GM12878 (cell line): ENCODE measurements at regions not wholly inside any gene's neighbourhood (a gene's known extent, or its start where the extent isn't known, plus 50 kb on each side); places are given as distances from the start of the nearest gene placed in this dataset.

Source experiments
- ATAC-seq: fragments of 200-7000 bp; cut with Tn5 transposase; 3 replicates; pipeline ENCODE4 v1.9.1; 2020; ENCODE audit warnings: mild to moderate bottlenecking, moderate library complexity
- BruUV-seq: library from RNA; stranded (reverse); fragments of 400-500 nt; replicated peaks from 2 replicates; lab custom pipeline; 2021; lab: Mats Ljungman, UMichigan
- CTCF ChIA-PET: fragments of 300-600 bp; sonication (Branson Sonifier 250); formaldehyde crosslinking; extraction: SDS; loops from one replicate; lab custom pipeline; 2021; ENCODE audit warnings: inconsistent platforms; lab: Yijun Ruan, JAX
- POLR2A ChIA-PET: fragments of 350-600 bp; formaldehyde crosslinking; extraction: SDS; loops from one replicate; lab custom pipeline; 2021; ENCODE audit warnings: inconsistent platforms; lab: Charles Lee
- RAD21 ChIA-PET: fragments of 300-600 bp; sonication (Branson Sonifier 250); formaldehyde crosslinking; loops from one replicate; lab custom pipeline; 2023; ENCODE audit warnings: antibody characterized with exemption; ENCODE audit not compliant: unreplicated experiment; lab: Charles Lee
- SMC1A ChIA-PET: fragments of 300-600 bp; sonication (Branson Sonifier 250); formaldehyde crosslinking; loops from one replicate; lab custom pipeline; 2023; ENCODE audit not compliant: unreplicated experiment, uncharacterized antibody; lab: Charles Lee
- DNase-seq: peaks from one replicate; pipeline ENCODE4 v3.0.0-alpha.2; 2011; ENCODE audit warnings: low read depth, low spot score
- FAIRE-seq: peaks from 3 replicates; lab custom pipeline; 2011; peaks lifted over from hg19 to GRCh38; lab: Jason Lieb, UNC
- H2AFZ ChIP-seq: 2 replicates; pipeline ENCODE4 v1.6.0; 2011; ENCODE audit warnings: low read depth, low read length, control low read depth; ENCODE audit not compliant: control insufficient read depth
- H3K27ac ChIP-seq: 2 replicates; pipeline ENCODE4 v1.5.1; 2011; ENCODE audit warnings: control low read depth; ENCODE audit not compliant: control insufficient read depth, insufficient read depth
- H3K27me3 ChIP-seq, 2 experiments: replicated peaks in 1 of 2; 2 replicates each; pipeline versions ENCODE4 v1.6.0 to v1.6.1; 2011; ENCODE audit warnings: low read length in 1 of 2; ENCODE audit not compliant: control insufficient read depth in 2 of 2, insufficient read depth in 2 of 2
- H3K36me3 ChIP-seq, 2 experiments: 2 replicates each; pipeline ENCODE4 v1.5.1; 2011; ENCODE audit warnings: low read length in 1 of 2; ENCODE audit not compliant: control insufficient read depth in 2 of 2, insufficient read depth in 2 of 2
- H3K4me1 ChIP-seq: 2 replicates; pipeline ENCODE4 v1.6.1; 2011; ENCODE audit warnings: mild to moderate bottlenecking, low read length, moderate library complexity, mixed read lengths; ENCODE audit not compliant: control insufficient read depth, insufficient read depth
- H3K4me2 ChIP-seq: 2 replicates; pipeline ENCODE4 v1.6.0; 2011; ENCODE audit warnings: control low read depth; ENCODE audit not compliant: control insufficient read depth, insufficient read depth
- H3K4me3 ChIP-seq: fragments of 200-600 bp; sonication (generic); 2 replicates; pipeline ENCODE4 v1.5.1; 2016
- H3K79me2 ChIP-seq: 2 replicates; pipeline ENCODE4 v1.6.0; 2011; ENCODE audit warnings: low read length; ENCODE audit not compliant: control insufficient read depth, insufficient read depth
- H3K9ac ChIP-seq: 2 replicates; pipeline ENCODE4 v1.8.0; 2011; ENCODE audit warnings: low read length, control low read depth, mixed read lengths; ENCODE audit not compliant: control insufficient read depth, insufficient read depth
- H3K9me3 ChIP-seq: replicated peaks from 3 replicates; pipeline ENCODE4 v1.5.1; 2011; ENCODE audit warnings: mild to moderate bottlenecking, low read length; ENCODE audit not compliant: control insufficient read depth, insufficient read depth
- H4K20me1 ChIP-seq: 2 replicates; pipeline ENCODE4 v1.6.0; 2011; ENCODE audit not compliant: control insufficient read depth, insufficient read depth
- CBX3 ChIP-seq: fragments of 200-600 bp; sonication (generic); IDR thresholded peaks from 2 replicates; pipeline ENCODE4 v1.6.1; 2016; ENCODE audit warnings: low read depth, borderline replicate concordance
- EZH2 ChIP-seq: IDR thresholded peaks from 2 replicates; pipeline ENCODE4 v1.6.1; 2012; ENCODE audit warnings: low read depth, mild to moderate bottlenecking, control low read depth, inconsistent platforms, low read length, borderline replicate concordance; ENCODE audit not compliant: control insufficient read depth
- HDAC6 ChIP-seq: fragments of 200-600 bp; sonication (generic); IDR thresholded peaks from one replicate; pipeline ENCODE4 v1.8.0; 2017; ENCODE audit warnings: antibody characterized with exemption; ENCODE audit not compliant: unreplicated experiment
- NBN ChIP-seq: fragments of 450-650 bp; IDR thresholded peaks from 2 replicates; pipeline ENCODE4 v1.6.1; 2016
- POLR2AphosphoS5 ChIP-seq: IDR thresholded peaks from 2 replicates; pipeline ENCODE4 v1.6.1; 2011; ENCODE audit warnings: mild to moderate bottlenecking, low read length, inconsistent platforms
- RAD21 ChIP-seq: IDR thresholded peaks from 2 replicates; pipeline ENCODE4 v1.6.1; 2011; ENCODE audit warnings: mild to moderate bottlenecking, low read depth, low read length, moderate library complexity; ENCODE audit not compliant: insufficient read depth
- SMAD5 ChIP-seq: IDR thresholded peaks from 2 replicates; pipeline ENCODE4 v1.6.1; 2016; ENCODE audit warnings: antibody characterized with exemption, low read depth
- WRNIP1 ChIP-seq: IDR thresholded peaks from 2 replicates; pipeline ENCODE4 v1.6.1; 2011; ENCODE audit warnings: low read depth, low read length, improper control_type of control experiment, borderline replicate concordance
- WGBS: methylation state at CpG from one replicate; pipeline ENCODE4 v1.1.6; 2016; ENCODE audit warnings: low lambda C conversion rate; ENCODE audit not compliant: insufficient replicate concordance, insufficient coverage; ENCODE audit errors: missing lambda C conversion rate; 5-methylcytosine and 5-hydroxymethylcytosine counted together
- in situ Hi-C: fragments of 300-500 bp; cut with MboI; formaldehyde crosslinking; loops from 9 replicates; pipeline ENCODE4 v1.14.3; 2018; ENCODE audit warnings: mixed read lengths
- intact Hi-C: fragments of 100-400 bp; cut with micrococcal nuclease; formaldehyde crosslinking; loops from one replicate; pipeline ENCODE4 v1.14.2; 2022; ENCODE audit not compliant: unreplicated experiment
- TF ChIP-seq, protein P1 (sequence below): IDR thresholded peaks from 2 replicates; pipeline ENCODE4 v1.6.1; 2011; ENCODE audit warnings: borderline replicate concordance, low read depth, mild to moderate bottlenecking, moderate library complexity, mixed read lengths, low read length; ENCODE audit not compliant: insufficient read depth; ENCODE audit errors: extremely low read length
- TF ChIP-seq, protein P2 (sequence below): fragments of 450-650 bp; IDR thresholded peaks from 2 replicates; pipeline ENCODE4 v1.6.1; 2017; ENCODE audit warnings: mild to moderate bottlenecking, low read depth, inconsistent platforms; ENCODE audit not compliant: poor library complexity, severe bottlenecking
- TF ChIP-seq, protein P3 (sequence below): IDR thresholded peaks from 2 replicates; pipeline ENCODE4 v1.6.1; 2012; ENCODE audit warnings: low read depth, low read length, improper control_type of control experiment
- TF ChIP-seq, protein P4 (sequence below): fragments of 450-650 bp; formaldehyde crosslinking; IDR thresholded peaks from 2 replicates; pipeline ENCODE4 v1.4.0; 2022; ENCODE audit warnings: mild to moderate bottlenecking, moderate library complexity
- TF ChIP-seq, protein P5 (sequence below): fragments of 150-350 bp; IDR thresholded peaks from 2 replicates; pipeline ENCODE4 v1.6.1; 2014; ENCODE audit warnings: mild to moderate bottlenecking, low read depth, low read length
- TF ChIP-seq, protein P6 (sequence below): IDR thresholded peaks from 2 replicates; pipeline ENCODE4 v1.6.1; 2012; ENCODE audit warnings: low read length, inconsistent platforms

DNA sequence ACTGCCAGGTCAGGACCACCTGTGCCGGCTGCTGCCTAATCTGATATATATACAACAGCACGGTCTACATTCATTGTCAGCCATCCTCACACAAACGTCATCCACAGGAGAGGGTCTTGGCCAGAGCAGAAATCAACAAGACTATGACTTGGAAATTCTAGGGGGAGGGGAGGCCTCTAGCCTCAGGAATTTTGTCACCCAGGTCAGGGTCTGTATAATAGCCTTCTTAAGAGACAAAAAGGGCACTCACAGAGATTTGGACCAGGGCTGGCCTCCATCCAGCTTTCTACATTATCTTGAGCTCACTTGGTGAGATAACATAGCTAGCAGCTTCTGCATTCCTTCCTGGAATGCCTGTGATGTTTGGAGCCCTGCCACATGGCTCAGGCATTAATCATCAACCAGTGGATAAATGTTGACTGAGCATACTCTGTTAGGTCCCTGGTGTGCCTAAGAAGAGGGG lies 50.4 kb upstream of the CTIF start:
- no peaks in the 10 kb centered on the region for H3K36me3 ChIP-seq
- DNase-seq (no peak), ATAC-seq (no peak), FAIRE-seq (no peak)
- no TSS peak for BruUV-seq
- RAD21 ChIA-PET: no interaction called here
- H3K9me3 ChIP-seq: no peaks in the 10 kb centered on the region; the same call in 2 of the 3 replicates
- SMC1A ChIA-PET: no interaction called here
- no peaks in the 10 kb centered on the region for H3K4me1 ChIP-seq
- 46% methylated on average over 3 of the region's 3 CpGs for WGBS
- H4K20me1 ChIP-seq: no peaks in the 10 kb centered on the region
- intact Hi-C loops (no loop called here), in situ Hi-C loops (no loop called here)
- no peak overlapping the region for H3K9ac ChIP-seq
- no peak overlapping the region for H3K4me2 ChIP-seq
- no peaks in the 10 kb centered on the region for H3K27me3 ChIP-seq
- no peaks in the 10 kb centered on the region for H3K79me2 ChIP-seq
- CTCF ChIA-PET: no interaction called here
- POLR2A ChIA-PET: no interaction called here
- H3K27ac ChIP-seq: no peak overlapping the region
- H2AFZ ChIP-seq: no peak overlapping the region
- H3K4me3 ChIP-seq: no peak overlapping the region
- TF ChIP-seq, protein P1, sequence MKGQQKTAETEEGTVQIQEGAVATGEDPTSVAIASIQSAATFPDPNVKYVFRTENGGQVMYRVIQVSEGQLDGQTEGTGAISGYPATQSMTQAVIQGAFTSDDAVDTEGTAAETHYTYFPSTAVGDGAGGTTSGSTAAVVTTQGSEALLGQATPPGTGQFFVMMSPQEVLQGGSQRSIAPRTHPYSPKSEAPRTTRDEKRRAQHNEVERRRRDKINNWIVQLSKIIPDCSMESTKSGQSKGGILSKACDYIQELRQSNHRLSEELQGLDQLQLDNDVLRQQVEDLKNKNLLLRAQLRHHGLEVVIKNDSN: no peak
- TF ChIP-seq, protein P2, sequence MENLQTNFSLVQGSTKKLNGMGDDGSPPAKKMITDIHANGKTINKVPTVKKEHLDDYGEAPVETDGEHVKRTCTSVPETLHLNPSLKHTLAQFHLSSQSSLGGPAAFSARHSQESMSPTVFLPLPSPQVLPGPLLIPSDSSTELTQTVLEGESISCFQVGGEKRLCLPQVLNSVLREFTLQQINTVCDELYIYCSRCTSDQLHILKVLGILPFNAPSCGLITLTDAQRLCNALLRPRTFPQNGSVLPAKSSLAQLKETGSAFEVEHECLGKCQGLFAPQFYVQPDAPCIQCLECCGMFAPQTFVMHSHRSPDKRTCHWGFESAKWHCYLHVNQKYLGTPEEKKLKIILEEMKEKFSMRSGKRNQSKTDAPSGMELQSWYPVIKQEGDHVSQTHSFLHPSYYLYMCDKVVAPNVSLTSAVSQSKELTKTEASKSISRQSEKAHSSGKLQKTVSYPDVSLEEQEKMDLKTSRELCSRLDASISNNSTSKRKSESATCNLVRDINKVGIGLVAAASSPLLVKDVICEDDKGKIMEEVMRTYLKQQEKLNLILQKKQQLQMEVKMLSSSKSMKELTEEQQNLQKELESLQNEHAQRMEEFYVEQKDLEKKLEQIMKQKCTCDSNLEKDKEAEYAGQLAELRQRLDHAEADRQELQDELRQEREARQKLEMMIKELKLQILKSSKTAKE: no peak
- TF ChIP-seq, protein P3, sequence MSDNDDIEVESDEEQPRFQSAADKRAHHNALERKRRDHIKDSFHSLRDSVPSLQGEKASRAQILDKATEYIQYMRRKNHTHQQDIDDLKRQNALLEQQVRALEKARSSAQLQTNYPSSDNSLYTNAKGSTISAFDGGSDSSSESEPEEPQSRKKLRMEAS: no peak
- TF ChIP-seq HDAC6 (no peak), EZH2 (no peak), WRNIP1 (no peak), POLR2AphosphoS5 (no peak), SMAD5 (no peak), CBX3 (no peak), RAD21 (no peak), NBN (no peak)
- TF ChIP-seq, protein P4, sequence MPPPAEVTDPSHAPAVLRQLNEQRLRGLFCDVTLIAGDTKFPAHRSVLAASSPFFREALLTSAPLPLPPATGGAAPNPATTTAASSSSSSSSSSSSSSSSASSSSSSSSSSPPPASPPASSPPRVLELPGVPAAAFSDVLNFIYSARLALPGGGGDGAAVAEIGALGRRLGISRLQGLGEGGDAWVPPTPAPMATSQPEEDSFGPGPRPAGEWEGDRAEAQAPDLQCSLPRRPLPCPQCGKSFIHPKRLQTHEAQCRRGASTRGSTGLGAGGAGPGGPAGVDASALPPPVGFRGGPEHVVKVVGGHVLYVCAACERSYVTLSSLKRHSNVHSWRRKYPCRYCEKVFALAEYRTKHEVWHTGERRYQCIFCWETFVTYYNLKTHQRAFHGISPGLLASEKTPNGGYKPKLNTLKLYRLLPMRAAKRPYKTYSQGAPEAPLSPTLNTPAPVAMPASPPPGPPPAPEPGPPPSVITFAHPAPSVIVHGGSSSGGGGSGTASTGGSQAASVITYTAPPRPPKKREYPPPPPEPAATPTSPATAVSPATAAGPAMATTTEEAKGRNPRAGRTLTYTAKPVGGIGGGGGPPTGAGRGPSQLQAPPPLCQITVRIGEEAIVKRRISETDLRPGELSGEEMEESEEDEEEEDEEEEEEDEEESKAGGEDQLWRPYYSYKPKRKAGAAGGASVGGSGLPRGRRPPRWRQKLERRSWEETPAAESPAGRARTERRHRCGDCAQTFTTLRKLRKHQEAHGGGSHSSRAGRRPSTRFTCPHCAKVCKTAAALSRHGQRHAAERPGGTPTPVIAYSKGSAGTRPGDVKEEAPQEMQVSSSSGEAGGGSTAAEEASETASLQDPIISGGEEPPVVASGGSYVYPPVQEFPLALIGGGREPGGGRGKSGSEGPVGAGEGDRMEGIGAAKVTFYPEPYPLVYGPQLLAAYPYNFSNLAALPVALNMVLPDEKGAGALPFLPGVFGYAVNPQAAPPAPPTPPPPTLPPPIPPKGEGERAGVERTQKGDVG (CRISPR knock-in tag): no peak
- TF ChIP-seq, protein P5, sequence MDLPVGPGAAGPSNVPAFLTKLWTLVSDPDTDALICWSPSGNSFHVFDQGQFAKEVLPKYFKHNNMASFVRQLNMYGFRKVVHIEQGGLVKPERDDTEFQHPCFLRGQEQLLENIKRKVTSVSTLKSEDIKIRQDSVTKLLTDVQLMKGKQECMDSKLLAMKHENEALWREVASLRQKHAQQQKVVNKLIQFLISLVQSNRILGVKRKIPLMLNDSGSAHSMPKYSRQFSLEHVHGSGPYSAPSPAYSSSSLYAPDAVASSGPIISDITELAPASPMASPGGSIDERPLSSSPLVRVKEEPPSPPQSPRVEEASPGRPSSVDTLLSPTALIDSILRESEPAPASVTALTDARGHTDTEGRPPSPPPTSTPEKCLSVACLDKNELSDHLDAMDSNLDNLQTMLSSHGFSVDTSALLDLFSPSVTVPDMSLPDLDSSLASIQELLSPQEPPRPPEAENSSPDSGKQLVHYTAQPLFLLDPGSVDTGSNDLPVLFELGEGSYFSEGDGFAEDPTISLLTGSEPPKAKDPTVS: no peak
- TF ChIP-seq, protein P6, sequence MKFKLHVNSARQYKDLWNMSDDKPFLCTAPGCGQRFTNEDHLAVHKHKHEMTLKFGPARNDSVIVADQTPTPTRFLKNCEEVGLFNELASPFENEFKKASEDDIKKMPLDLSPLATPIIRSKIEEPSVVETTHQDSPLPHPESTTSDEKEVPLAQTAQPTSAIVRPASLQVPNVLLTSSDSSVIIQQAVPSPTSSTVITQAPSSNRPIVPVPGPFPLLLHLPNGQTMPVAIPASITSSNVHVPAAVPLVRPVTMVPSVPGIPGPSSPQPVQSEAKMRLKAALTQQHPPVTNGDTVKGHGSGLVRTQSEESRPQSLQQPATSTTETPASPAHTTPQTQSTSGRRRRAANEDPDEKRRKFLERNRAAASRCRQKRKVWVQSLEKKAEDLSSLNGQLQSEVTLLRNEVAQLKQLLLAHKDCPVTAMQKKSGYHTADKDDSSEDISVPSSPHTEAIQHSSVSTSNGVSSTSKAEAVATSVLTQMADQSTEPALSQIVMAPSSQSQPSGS: no peak
